Embryonic facial prominence (tissue), 1 donor: ENCODE measurements at regions not wholly inside any gene's neighbourhood (a gene's known extent, or its start where the extent isn't known, plus 50 kb on each side); places are given as distances from the start of the nearest gene placed in this dataset.
"Not testable (repeated sequence)": the region's sequence is repeated elsewhere in the genome, so short reads cannot be mapped to it uniquely, and the experiment has no call there.

Experiments
- DNase-seq: peaks from one replicate; pipeline ENCODE4 v3.0.0-alpha.2; 2016; ENCODE audit errors: extremely low spot score

GRCh38 chr17:53490447-53490968 is 332.2 kb upstream of the KIF2B start:
- DNase-seq, result no peak

- DNase-seq, result no peak
These were observed 339.0 kb upstream of the KIF2B start for GRCh38 chr17:53483704-53484103.

GRCh38 chr17:53475002-53475401 is 347.7 kb upstream of the KIF2B start:
- DNase-seq, result peak; percentile 17

- DNase-seq, result no peak
These were observed 350.1 kb upstream of the KIF2B start for GRCh38 chr17:53472586-53472985.

DNA sequence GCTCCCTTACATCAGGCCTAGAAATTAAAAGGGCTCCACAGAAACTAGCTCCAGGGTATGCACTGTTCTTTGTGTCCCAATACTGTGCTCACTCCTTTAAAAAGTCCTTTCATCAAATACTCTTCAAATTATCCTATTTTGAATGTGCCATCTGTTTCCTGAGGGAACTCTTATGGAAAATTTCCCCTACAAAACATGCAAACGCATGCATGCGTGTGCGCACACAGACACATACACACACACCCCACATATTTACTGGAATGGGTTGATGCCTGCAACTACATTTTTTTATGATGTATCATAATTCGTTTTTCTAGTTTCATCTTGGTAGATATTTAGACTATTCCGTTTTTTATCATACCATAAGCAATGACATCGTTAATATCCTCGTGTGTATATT is 351.2 kb upstream of the KIF2B start:
- no peak for DNase-seq

GRCh38 chr17:53470626-53471025 is 352.1 kb upstream of the KIF2B start:
- DNase-seq, result no peak

DNA sequence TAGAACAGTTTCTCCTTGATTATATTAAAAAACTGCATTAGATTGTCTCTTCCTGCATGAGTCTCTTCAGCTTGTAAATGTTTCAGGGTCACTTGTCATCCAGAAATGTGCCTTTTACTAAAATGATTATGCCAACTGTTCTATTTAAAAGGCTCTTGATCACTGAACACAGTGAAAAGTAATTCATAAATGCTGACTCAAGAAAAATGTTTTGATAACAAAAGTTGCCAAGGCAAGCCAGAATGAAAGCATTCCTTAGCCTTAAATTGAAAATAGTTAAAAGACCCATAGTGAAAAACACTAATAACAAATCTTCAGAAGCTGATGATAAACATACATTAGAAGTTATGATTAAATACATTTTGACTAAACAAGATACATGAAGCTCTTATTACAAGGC is 356.0 kb upstream of the KIF2B start:
- no peak for DNase-seq

- DNase-seq, result not testable (repeated sequence)
These were observed 358.3 kb upstream of the KIF2B start for GRCh38 chr17:53464396-53464795.

DNA sequence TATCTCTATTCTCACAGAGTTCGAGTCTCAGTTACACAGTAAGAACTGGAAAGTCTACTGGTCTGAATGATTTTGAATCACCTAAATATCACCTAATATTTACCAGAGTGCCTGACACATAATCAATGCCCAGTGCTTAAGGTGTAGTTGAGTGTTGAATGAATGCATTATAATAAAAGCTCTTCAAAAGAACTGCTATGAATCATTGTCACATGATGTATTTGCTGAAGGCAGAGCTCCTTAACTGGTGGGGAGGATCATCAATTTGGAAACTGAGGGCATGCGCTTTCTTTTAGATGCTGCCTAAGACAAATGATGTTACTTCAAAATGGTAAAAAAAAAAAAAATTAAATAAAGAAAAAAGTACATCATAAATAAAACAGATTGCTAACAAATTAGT is 359.4 kb upstream of the KIF2B start:
- no peak for DNase-seq

DNA sequence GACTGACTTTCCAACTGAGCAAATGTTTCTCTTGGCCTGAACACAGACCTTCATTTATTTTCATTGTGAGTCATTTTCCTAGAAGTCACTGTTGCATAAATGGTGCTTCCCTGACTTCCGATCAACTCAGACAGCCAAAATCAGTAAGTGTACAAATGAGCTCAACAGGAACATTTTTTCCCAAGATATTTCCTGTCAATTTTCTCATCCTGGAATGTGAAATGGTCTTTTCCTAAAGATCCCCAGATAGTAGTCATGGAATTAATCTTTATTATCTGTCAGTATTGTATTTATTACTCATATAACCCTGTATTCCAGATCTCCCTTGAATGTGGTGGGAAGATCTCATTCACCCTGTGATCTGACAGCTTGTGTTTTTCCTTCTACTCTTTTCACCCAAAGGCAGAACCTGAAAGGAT is 360.3 kb upstream of the KIF2B start:
- no peak for DNase-seq

- DNase-seq, result not testable (repeated sequence)
These were observed 366.8 kb upstream of the KIF2B start for GRCh38 chr17:53455943-53456342.

DNA sequence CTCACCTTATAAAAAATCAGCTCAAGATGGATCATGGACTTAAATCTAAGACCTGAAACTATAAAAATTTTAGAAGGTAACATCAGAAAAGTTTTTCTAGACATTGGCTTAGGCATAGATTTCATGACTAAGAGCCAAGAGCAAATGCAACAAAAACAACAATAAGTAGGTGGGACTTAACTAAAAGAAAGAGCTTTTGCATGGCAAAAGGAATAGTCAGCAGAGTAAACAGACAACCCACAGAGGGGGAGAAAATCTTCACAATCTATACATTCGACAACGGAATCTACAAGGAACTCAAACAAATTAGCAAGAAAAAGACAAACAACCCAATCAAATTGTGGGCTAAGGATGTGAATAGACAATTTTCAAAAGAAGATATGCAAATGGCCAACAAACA is 368.4 kb upstream of the KIF2B start:
- no peak for DNase-seq

DNA sequence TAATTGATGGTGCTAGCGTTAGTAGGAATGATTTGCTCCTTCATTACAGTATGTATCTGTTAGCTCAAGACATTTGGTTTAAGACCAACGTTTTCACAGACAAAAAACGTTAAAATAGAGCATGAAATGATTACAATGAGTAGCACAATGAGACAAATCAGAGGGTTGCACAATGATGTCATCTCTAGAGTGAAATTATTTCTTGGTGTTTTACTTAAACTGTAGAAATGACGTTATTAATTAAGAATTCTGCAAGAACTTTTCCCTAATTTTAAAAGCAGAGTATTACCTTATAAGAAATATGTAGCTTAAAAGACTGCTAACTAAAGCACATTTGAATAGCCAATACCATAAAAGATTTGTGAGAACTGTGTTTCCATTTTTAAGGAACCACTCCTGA is 373.4 kb upstream of the KIF2B start:
- DNase-seq, result no peak

DNA sequence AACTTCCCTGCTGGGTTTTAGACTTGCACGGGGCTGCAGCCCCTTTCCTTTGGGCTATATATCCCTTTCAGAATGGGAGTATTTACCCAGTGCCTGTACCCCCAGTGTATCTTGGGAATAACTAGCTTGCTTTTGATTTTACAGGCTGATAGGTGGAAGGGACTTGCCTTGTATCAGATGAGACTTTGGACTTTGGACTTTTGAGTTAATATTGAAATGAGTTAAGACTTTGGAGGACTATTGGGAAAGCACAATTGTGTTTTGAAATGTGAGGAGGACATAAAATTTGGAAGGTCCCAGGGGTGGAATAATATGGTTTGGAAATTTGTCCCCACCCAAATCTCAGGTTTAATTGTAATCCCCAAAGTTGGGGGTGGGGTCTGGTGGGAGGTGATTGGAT is 393.8 kb upstream of the KIF2B start:
- DNase-seq, result no peak

DNA sequence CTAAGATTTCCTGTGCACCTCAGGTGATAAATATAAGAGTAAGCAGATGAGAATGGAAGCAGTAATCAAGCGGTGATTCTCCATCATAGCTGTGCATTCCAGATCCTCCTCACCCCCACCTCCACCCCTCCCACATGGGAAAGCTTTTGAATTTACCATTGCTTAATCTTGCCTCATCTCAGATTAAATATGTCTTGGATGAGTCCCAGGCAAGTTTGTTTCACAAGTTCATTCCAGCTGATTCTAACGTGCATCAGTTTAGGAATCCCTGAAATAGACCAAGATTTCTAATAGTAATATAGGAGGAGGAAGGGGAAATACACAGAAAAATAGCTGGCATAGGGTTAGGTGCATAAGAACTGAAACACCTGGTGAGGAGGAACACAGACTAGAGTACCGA is 396.2 kb upstream of the KIF2B start:
- no peak for DNase-seq

DNA sequence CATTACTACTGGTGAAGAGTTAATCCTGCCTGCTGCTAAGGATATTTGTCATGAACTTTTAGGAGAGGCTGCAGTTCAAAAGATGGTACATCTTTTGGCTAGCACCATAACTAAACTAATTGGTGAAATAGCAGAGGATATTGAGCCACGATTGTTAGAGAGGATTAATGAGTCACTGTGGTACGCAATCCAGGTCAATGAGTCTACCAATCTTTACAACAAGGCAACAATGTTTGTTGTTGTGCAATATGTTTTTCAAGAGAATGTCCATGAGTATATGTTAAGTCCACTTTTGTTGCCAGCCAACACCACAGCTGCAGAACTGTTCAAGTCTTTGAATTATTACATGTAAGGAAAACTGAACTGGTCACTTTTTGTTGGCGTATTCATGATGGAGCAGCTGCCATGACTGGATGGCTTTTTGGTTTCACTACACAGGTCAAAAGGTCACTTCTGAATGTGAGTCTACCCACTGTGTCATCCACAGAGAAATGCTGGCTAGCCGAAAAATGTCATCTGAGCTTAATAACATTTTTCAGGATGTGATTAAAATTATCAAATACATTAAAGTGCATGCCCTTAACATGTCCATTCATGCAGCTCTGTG is 402.6 kb upstream of the KIF2B start:
- no peak for DNase-seq

- no peak for DNase-seq
These were observed 413.1 kb upstream of the KIF2B start for GRCh38 chr17:53409588-53409987.

- no peak for DNase-seq
These were observed 415.8 kb upstream of the KIF2B start for GRCh38 chr17:53406907-53407306.

DNA sequence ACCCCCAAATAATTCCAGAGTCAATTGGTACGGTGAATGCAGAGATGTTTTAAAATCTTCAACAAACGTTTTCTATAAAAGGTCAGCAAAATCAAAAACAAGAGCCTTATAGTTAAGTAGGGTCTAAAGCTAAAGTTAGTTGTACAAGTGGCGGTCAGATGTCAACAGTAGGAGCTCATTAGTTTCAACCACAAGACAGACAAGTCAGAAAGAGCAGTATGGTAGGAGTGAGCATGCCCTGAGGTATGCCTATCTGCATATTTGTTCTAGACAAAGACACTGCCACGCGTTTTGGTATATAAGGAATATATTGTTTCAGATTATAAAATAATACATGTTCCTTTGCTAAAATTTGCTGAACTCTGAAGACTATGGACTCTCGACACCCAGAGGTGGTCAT is 431.5 kb upstream of the KIF2B start:
- no peak for DNase-seq

- DNase-seq, result no peak
These were observed 432.2 kb upstream of the KIF2B start for GRCh38 chr17:53390575-53390974.

- no peak for DNase-seq
These were observed 435.0 kb upstream of the KIF2B start for GRCh38 chr17:53387745-53388144.

DNA sequence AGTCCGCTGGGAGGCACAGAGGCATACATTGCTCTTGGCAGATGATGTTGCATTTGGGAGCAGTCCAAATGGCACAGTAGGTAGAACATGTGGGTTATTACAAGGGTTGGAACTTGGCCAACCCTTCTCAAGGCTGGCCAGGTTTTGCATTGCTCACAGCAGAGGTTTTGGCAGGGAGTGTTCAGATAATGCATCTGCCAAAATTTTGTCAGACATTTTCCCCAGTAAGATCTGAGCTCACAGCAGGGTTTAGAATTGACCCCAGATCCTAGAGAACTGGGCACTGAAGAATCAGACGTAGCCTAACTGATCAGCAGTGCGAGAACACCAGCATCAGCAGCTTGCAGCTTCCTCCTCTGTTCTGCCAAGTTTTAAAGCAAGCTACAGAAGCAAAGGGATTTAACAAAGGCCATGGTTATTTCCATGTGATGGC is 468.8 kb upstream of the KIF2B start:
- DNase-seq, result no peak

GRCh38 chr17:53344778-53345177 is 477.9 kb upstream of the KIF2B start:
- no peak for DNase-seq

- no peak for DNase-seq
These were observed 486.4 kb upstream of the KIF2B start for GRCh38 chr17:53336281-53336680.
